HL-60/S4 treated with phorbol 12-myristate 13-acetate at 8.2 ng/mL for 4 days and 3 days (cell line): ENCODE measurements at regions not wholly inside any gene's neighbourhood (a gene's known extent, or its start where the extent isn't known, plus 50 kb on each side); places are given as distances from the start of the nearest gene placed in this dataset.

Experiments used
- in situ Hi-C: fragments of 300-500 bp; cut with MboI; formaldehyde crosslinking; loops from 2 replicates; pipeline ENCODE4 v1.15.0; 2022; ENCODE audit warnings: low sequenced_read_pairs

- in situ Hi-C loops: no loop called here
Observed at GRCh38 chr6:113457751-113458150, 399.4 kb upstream of the MARCKS start.

- in situ Hi-C loops: no loop called here
Observed at GRCh38 chr6:113458368-113459010, 398.7 kb upstream of the MARCKS start.

- in situ Hi-C loops: no loop called here
Observed at GRCh38 chr6:113461153-113461932, 395.8 kb upstream of the MARCKS start.

GRCh38 chr6:113464536-113464935 is 392.6 kb upstream of the MARCKS start:
- in situ Hi-C loops: no loop called here

GRCh38 chr6:113464960-113465359 is 392.2 kb upstream of the MARCKS start:
- in situ Hi-C loops: no loop called here

GRCh38 chr6:113466526-113466925 is 390.6 kb upstream of the MARCKS start:
- in situ Hi-C loops: no loop called here

- in situ Hi-C loops: no loop called here
Observed at GRCh38 chr6:113475392-113475791, 381.8 kb upstream of the MARCKS start.

GRCh38 chr6:113476937-113477839 is 380.0 kb upstream of the MARCKS start:
- in situ Hi-C loops: no loop called here

GRCh38 chr6:113480616-113481015 is 376.5 kb upstream of the MARCKS start:
- in situ Hi-C loops: no loop called here

- in situ Hi-C loops: no loop called here
Observed at GRCh38 chr6:113481458-113481857, 375.7 kb upstream of the MARCKS start.

- in situ Hi-C loops: no loop called here
Observed at GRCh38 chr6:113481910-113482309, 375.2 kb upstream of the MARCKS start.

- in situ Hi-C loops: no loop called here
Observed at GRCh38 chr6:113482771-113483170, 374.4 kb upstream of the MARCKS start.

GRCh38 chr6:113486199-113486598 is 370.9 kb upstream of the MARCKS start:
- in situ Hi-C loops: no loop called here

GRCh38 chr6:113487489-113488058 is 369.6 kb upstream of the MARCKS start:
- in situ Hi-C loops: no loop called here

GRCh38 chr6:113488061-113488460 is 369.1 kb upstream of the MARCKS start:
- in situ Hi-C loops: no loop called here

GRCh38 chr6:113488812-113489685 is 368.1 kb upstream of the MARCKS start:
- in situ Hi-C loops: no loop called here

- in situ Hi-C loops: no loop called here
Observed at GRCh38 chr6:113489952-113490746, 367.0 kb upstream of the MARCKS start.

GRCh38 chr6:113491376-113491775 is 365.8 kb upstream of the MARCKS start:
- in situ Hi-C loops: no loop called here

GRCh38 chr6:113493991-113494390 is 363.2 kb upstream of the MARCKS start:
- in situ Hi-C loops: no loop called here
